ENCODE measurements at regions not wholly inside any gene's neighbourhood (a gene's known extent, or its start where the extent isn't known, plus 50 kb on each side); places are given as distances from the start of the nearest gene placed in this dataset.
A peak's percentile ranks its signal among the peaks of the same experiment; 100 is the strongest.

DNA sequence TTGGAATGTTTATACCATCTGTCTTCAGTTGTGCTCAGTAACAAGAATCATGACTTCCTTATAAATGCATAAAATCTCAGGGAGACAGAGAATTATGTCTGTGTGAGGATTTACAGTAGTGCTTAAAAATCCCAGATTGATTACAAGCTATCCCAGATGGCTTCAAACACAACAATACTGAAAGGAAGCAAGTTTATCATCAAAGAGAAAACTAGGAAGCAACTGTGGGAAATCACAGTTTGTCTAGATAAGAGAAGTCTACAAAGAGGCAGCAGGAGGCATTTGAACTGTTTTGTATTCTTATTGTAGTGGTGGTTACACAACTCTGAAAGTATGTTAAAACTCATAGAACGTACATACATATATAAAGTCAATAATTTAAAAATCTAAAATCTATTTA lies 104.4 kb upstream of the SALL4 start:
- Histone ChIP-seq H3K9me2 (replicated peaks; ENCODE audit: low read depth, low read length) (no peaks in the 10 kb centered on the region), H3K4me1 (ENCODE audit: insufficient read depth, low read length, poor library complexity, severe bottlenecking) (peaks cover 22% of the 10 kb centered on the region), H3K36me3 (ENCODE audit: insufficient read depth, low read length) (no peaks in the 10 kb centered on the region), H3K9ac (ENCODE audit: low read depth, low read length, poor library complexity, severe bottlenecking) (no peak overlapping the region), H3K79me2 (ENCODE audit: insufficient read depth, low read length) (no peaks in the 10 kb centered on the region), H3K9me3 (ENCODE audit: insufficient read depth, low read depth, low read length) (no peaks in the 10 kb centered on the region), H4K20me1 (ENCODE audit: insufficient read depth, low read length, poor library complexity, severe bottlenecking) (no peaks in the 10 kb centered on the region), H3K4me2 (ENCODE audit: low read depth, low read length, poor library complexity, severe bottlenecking) (no peak overlapping the region), H3F3A (ENCODE audit: low read depth) (no peaks in the 10 kb centered on the region), H3K4me3 (ENCODE audit: low read length, poor library complexity, severe bottlenecking) (no peak overlapping the region), H3K27me3 (ENCODE audit: insufficient read depth, low read length, poor library complexity, severe bottlenecking) (no peaks in the 10 kb centered on the region), H2AFZ (ENCODE audit: low read length) (no peak overlapping the region)
- TF ChIP-seq EZH2phosphoT487 (IDR thresholded peaks at IDR 0.05; ENCODE audit: borderline replicate concordance) = no peak

DNA sequence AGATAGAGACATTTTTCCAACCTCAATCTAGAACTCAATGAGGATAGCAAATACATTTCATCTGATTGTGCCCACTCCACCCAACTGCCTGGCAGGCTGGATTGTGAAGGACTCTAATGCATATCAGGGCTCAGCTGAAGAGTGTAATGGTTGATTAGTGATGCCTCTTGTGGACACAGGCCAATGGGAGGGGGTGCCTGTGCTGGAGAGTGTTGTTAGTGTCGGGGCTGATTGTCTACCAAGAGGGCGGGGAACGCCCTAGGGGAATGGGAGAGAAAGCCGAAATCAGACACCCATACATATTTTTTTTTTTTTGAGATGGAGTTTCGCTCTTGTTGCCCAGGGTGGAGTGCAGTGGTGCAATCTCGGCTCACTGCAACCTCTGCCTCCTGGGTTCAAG lies 103.7 kb upstream of the SALL4 start:
- no peaks in the 10 kb centered on the region for H3K36me3 ChIP-seq (ENCODE audit: insufficient read depth, low read length)
- TF ChIP-seq CTCF (conservative IDR thresholded peaks at IDR 0.05; ENCODE audit: low read length) (no peak), EZH2phosphoT487 (IDR thresholded peaks at IDR 0.05; ENCODE audit: borderline replicate concordance) (no peak)

GRCh38 chr20:51902933-51903332 lies 100.6 kb upstream of the SALL4 start:
- H3K79me2 ChIP-seq (ENCODE audit: insufficient read depth, low read length) = no peaks in the 10 kb centered on the region
- H2AFZ ChIP-seq (ENCODE audit: low read length) = peak overlapping the region; percentile 61
- H3K4me1 ChIP-seq (ENCODE audit: insufficient read depth, low read length, poor library complexity, severe bottlenecking) = peaks cover 11% of the 10 kb centered on the region
- H4K20me1 ChIP-seq (ENCODE audit: insufficient read depth, low read length, poor library complexity, severe bottlenecking) = no peaks in the 10 kb centered on the region
- H3K4me3 ChIP-seq (ENCODE audit: low read length, poor library complexity, severe bottlenecking) = no peak overlapping the region
- no peak overlapping the region for H3K9ac ChIP-seq (ENCODE audit: low read depth, low read length, poor library complexity, severe bottlenecking)
- H3K4me2 ChIP-seq (ENCODE audit: low read depth, low read length, poor library complexity, severe bottlenecking) = peak overlapping the region; percentile 41
- H3K9me3 ChIP-seq (ENCODE audit: insufficient read depth, low read depth, low read length) = no peaks in the 10 kb centered on the region
- no peaks in the 10 kb centered on the region for H3F3A ChIP-seq (ENCODE audit: low read depth)
- no peak for TF ChIP-seq EZH2phosphoT487 (IDR thresholded peaks at IDR 0.05; ENCODE audit: borderline replicate concordance)
- no peak for TF ChIP-seq CTCF (conservative IDR thresholded peaks at IDR 0.05; ENCODE audit: low read length)
- H3K9me2 ChIP-seq (replicated peaks; ENCODE audit: low read depth, low read length) = no peaks in the 10 kb centered on the region
- no peaks in the 10 kb centered on the region for H3K27me3 ChIP-seq (ENCODE audit: insufficient read depth, low read length, poor library complexity, severe bottlenecking)
- no peaks in the 10 kb centered on the region for H3K36me3 ChIP-seq (ENCODE audit: insufficient read depth, low read length)

More for the DNA sequence above, 103.7 kb upstream of the SALL4 start:
- Histone ChIP-seq H2AFZ (ENCODE audit: low read length) (no peak overlapping the region), H3F3A (ENCODE audit: low read depth) (no peaks in the 10 kb centered on the region), H3K9me2 (replicated peaks; ENCODE audit: low read depth, low read length) (no peaks in the 10 kb centered on the region), H3K9me3 (ENCODE audit: insufficient read depth, low read depth, low read length) (no peaks in the 10 kb centered on the region), H3K4me2 (ENCODE audit: low read depth, low read length, poor library complexity, severe bottlenecking) (no peak overlapping the region), H4K20me1 (ENCODE audit: insufficient read depth, low read length, poor library complexity, severe bottlenecking) (no peaks in the 10 kb centered on the region), H3K27me3 (ENCODE audit: insufficient read depth, low read length, poor library complexity, severe bottlenecking) (no peaks in the 10 kb centered on the region), H3K79me2 (ENCODE audit: insufficient read depth, low read length) (no peaks in the 10 kb centered on the region), H3K4me1 (ENCODE audit: insufficient read depth, low read length, poor library complexity, severe bottlenecking) (peaks cover 22% of the 10 kb centered on the region), H3K4me3 (ENCODE audit: low read length, poor library complexity, severe bottlenecking) (no peak overlapping the region), H3K9ac (ENCODE audit: low read depth, low read length, poor library complexity, severe bottlenecking) (no peak overlapping the region)

- no peaks in the 10 kb centered on the region for H3K79me2 ChIP-seq (ENCODE audit: insufficient read depth, low read length)
- H3K4me3 ChIP-seq (ENCODE audit: low read length, poor library complexity, severe bottlenecking) = no peak overlapping the region
- no peak for TF ChIP-seq EZH2phosphoT487 (IDR thresholded peaks at IDR 0.05; ENCODE audit: borderline replicate concordance)
- no peak for TF ChIP-seq CTCF (conservative IDR thresholded peaks at IDR 0.05; ENCODE audit: low read length)
- no peaks in the 10 kb centered on the region for H3K9me3 ChIP-seq (ENCODE audit: insufficient read depth, low read depth, low read length)
- H3K9me2 ChIP-seq (replicated peaks; ENCODE audit: low read depth, low read length) = no peaks in the 10 kb centered on the region
- H3K4me1 ChIP-seq (ENCODE audit: insufficient read depth, low read length, poor library complexity, severe bottlenecking) = peaks cover 11% of the 10 kb centered on the region
- H4K20me1 ChIP-seq (ENCODE audit: insufficient read depth, low read length, poor library complexity, severe bottlenecking) = no peaks in the 10 kb centered on the region
- H3K9ac ChIP-seq (ENCODE audit: low read depth, low read length, poor library complexity, severe bottlenecking) = no peak overlapping the region
- no peak overlapping the region for H2AFZ ChIP-seq (ENCODE audit: low read length)
- no peak overlapping the region for H3K4me2 ChIP-seq (ENCODE audit: low read depth, low read length, poor library complexity, severe bottlenecking)
- H3F3A ChIP-seq (ENCODE audit: low read depth) = no peaks in the 10 kb centered on the region
- no peaks in the 10 kb centered on the region for H3K36me3 ChIP-seq (ENCODE audit: insufficient read depth, low read length)
- H3K27me3 ChIP-seq (ENCODE audit: insufficient read depth, low read length, poor library complexity, severe bottlenecking) = no peaks in the 10 kb centered on the region
Measured at GRCh38 chr20:51900443-51900842, 98.1 kb upstream of the SALL4 start.
